ENCODE measurements at regions not wholly inside any gene's neighbourhood (a gene's known extent, or its start where the extent isn't known, plus 50 kb on each side); places are given as distances from the start of the nearest gene placed in this dataset.

GRCh38 chr16:73279451-73279850 lies 231.5 kb upstream of the ZFHX3 start:
- H3K4me3 ChIP-seq (ENCODE audit: low read depth, low read length) = no peak overlapping the region
- TF ChIP-seq, protein P1, sequence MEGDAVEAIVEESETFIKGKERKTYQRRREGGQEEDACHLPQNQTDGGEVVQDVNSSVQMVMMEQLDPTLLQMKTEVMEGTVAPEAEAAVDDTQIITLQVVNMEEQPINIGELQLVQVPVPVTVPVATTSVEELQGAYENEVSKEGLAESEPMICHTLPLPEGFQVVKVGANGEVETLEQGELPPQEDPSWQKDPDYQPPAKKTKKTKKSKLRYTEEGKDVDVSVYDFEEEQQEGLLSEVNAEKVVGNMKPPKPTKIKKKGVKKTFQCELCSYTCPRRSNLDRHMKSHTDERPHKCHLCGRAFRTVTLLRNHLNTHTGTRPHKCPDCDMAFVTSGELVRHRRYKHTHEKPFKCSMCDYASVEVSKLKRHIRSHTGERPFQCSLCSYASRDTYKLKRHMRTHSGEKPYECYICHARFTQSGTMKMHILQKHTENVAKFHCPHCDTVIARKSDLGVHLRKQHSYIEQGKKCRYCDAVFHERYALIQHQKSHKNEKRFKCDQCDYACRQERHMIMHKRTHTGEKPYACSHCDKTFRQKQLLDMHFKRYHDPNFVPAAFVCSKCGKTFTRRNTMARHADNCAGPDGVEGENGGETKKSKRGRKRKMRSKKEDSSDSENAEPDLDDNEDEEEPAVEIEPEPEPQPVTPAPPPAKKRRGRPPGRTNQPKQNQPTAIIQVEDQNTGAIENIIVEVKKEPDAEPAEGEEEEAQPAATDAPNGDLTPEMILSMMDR (IDR thresholded peaks at IDR 0.05; ENCODE audit: insufficient read depth, low read length, severe bottlenecking) = no peak
- DNase-seq (ENCODE audit: low read depth) = no peak
- H3K36me3 ChIP-seq (ENCODE audit: control insufficient read depth, insufficient read depth, low read length) = no peaks in the 10 kb centered on the region
- H3K27me3 ChIP-seq (ENCODE audit: control insufficient read depth, insufficient read depth, low read length) = no peaks in the 10 kb centered on the region
- no peak for FAIRE-seq

DNA sequence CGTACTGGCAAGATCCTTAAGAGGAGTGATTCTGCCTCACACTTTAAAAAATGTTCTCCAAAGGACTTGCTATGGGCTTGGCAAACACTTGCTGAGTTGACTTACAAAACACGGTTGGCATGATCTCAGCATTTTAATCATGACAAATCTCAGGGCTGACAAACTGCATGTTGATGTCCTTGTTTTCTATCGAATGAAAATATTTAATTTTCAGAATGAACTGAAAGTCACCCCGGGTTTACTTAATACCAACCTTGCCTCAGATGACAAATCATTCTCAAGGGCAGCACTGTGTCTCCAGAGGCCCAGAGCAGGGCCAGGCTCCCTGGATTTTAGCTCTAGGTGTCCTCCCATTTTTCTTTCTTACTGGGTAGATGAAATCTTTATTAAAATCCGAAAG lies 229.1 kb upstream of the ZFHX3 start:
- no peaks in the 10 kb centered on the region for H3K36me3 ChIP-seq (ENCODE audit: control insufficient read depth, insufficient read depth, low read length)
- FAIRE-seq (no peak), DNase-seq (ENCODE audit: low read depth) (no peak)
- H3K4me3 ChIP-seq (ENCODE audit: low read depth, low read length) = no peak overlapping the region
- no peaks in the 10 kb centered on the region for H3K27me3 ChIP-seq (ENCODE audit: control insufficient read depth, insufficient read depth, low read length)
- TF ChIP-seq, protein P1 (IDR thresholded peaks at IDR 0.05; ENCODE audit: insufficient read depth, low read length, severe bottlenecking) = no peak

DNA sequence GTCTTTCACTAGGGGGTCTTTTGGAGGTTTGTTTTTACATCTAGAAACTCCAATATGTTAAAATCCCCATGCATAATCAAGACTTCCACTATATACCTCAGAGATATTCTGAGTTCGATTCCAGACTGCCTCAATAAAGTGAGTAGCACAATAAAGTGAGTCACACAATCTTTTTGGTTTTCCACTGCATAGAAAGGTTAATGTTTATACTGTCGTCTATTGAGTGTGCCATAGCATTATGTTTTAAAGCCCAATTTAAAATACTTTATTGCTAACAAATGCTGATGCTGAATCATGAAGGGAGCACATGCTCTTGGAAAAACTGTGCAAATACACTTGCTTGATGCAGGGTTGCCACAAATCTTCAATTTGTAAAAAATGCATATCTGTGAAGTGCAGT lies 227.5 kb upstream of the ZFHX3 start:
- TF ChIP-seq, protein P1 (IDR thresholded peaks at IDR 0.05; ENCODE audit: insufficient read depth, low read length, severe bottlenecking) = no peak
- H3K27me3 ChIP-seq (ENCODE audit: control insufficient read depth, insufficient read depth, low read length) = no peaks in the 10 kb centered on the region
- H3K4me3 ChIP-seq (ENCODE audit: low read depth, low read length) = no peak overlapping the region
- no peak for FAIRE-seq
- no peaks in the 10 kb centered on the region for H3K36me3 ChIP-seq (ENCODE audit: control insufficient read depth, insufficient read depth, low read length)
- DNase-seq (ENCODE audit: low read depth) = no peak

DNA sequence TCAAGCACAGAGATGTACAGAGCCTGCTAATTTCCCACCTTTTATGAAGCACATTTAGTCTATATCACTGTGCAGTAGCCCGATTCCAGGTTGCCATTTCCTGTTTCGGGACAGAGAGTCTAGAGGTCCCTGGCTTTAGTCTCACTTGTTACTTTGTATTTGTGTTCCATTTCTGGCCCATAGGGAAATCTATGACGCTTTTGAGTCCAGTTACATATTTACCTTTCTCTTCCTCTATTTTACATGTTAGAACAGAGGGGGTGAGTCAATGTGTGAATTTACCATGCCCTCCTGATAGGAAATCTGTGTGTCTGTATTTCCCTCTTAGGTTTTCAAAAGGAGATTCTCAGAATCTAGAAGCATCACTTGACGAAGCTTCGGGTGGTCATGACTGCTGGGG lies 227.1 kb upstream of the ZFHX3 start:
- no peaks in the 10 kb centered on the region for H3K36me3 ChIP-seq (ENCODE audit: control insufficient read depth, insufficient read depth, low read length)
- TF ChIP-seq, protein P1 (IDR thresholded peaks at IDR 0.05; ENCODE audit: insufficient read depth, low read length, severe bottlenecking) = no peak
- FAIRE-seq (no peak), DNase-seq (ENCODE audit: low read depth) (no peak)
- H3K4me3 ChIP-seq (ENCODE audit: low read depth, low read length) = no peak overlapping the region
- no peaks in the 10 kb centered on the region for H3K27me3 ChIP-seq (ENCODE audit: control insufficient read depth, insufficient read depth, low read length)

- FAIRE-seq (no peak), DNase-seq (ENCODE audit: low read depth) (no peak)
- H3K4me3 ChIP-seq (ENCODE audit: low read depth, low read length) = no peak overlapping the region
- no peaks in the 10 kb centered on the region for H3K27me3 ChIP-seq (ENCODE audit: control insufficient read depth, insufficient read depth, low read length)
- H3K36me3 ChIP-seq (ENCODE audit: control insufficient read depth, insufficient read depth, low read length) = no peaks in the 10 kb centered on the region
- TF ChIP-seq, protein P1 (IDR thresholded peaks at IDR 0.05; ENCODE audit: insufficient read depth, low read length, severe bottlenecking) = no peak
These were observed 226.2 kb upstream of the ZFHX3 start for GRCh38 chr16:73274140-73274539.

GRCh38 chr16:73268366-73268993 lies 220.6 kb upstream of the ZFHX3 start:
- no peak for DNase-seq (ENCODE audit: low read depth)
- no peak overlapping the region for H3K4me3 ChIP-seq (ENCODE audit: low read depth, low read length)
- H3K27me3 ChIP-seq (ENCODE audit: control insufficient read depth, insufficient read depth, low read length) = no peaks in the 10 kb centered on the region
- H3K36me3 ChIP-seq (ENCODE audit: control insufficient read depth, insufficient read depth, low read length) = no peaks in the 10 kb centered on the region
- TF ChIP-seq, protein P1 (IDR thresholded peaks at IDR 0.05; ENCODE audit: insufficient read depth, low read length, severe bottlenecking) = no peak
- FAIRE-seq = peak; percentile 66
